H9 (cell line): ENCODE measurements at regions not wholly inside any gene's neighbourhood (a gene's known extent, or its start where the extent isn't known, plus 50 kb on each side); places are given as distances from the start of the nearest gene placed in this dataset.

Experiments used
- DNase-seq: peaks from one replicate; pipeline ENCODE4 v3.0.0-alpha.2; 2017
- H2AFZ ChIP-seq: one replicate; pipeline ENCODE4 v1.6.1; 2013; ENCODE audit warnings: mild to moderate bottlenecking, low read length, control low read depth, moderate library complexity
- H2AK5ac ChIP-seq: 2 replicates; pipeline ENCODE4 v1.6.1; 2013; ENCODE audit warnings: low read length, control low read depth, mixed read lengths; ENCODE audit not compliant: insufficient read length
- H2BK120ac ChIP-seq: one replicate; pipeline ENCODE4 v1.6.1; 2013; ENCODE audit warnings: low read depth, mild to moderate bottlenecking, low read length, control low read depth, inconsistent platforms; ENCODE audit not compliant: poor library complexity, severe bottlenecking
- H2BK12ac ChIP-seq: 2 replicates; pipeline ENCODE4 v1.6.1; 2013; ENCODE audit warnings: low read length, control low read depth, mixed read lengths, low read depth; ENCODE audit not compliant: insufficient read length
- H2BK15ac ChIP-seq: 2 replicates; pipeline ENCODE4 v1.6.1; 2013; ENCODE audit warnings: low read depth, low read length, control low read depth
- H2BK20ac ChIP-seq: one replicate; pipeline ENCODE4 v1.6.1; 2013; ENCODE audit warnings: low read depth, mild to moderate bottlenecking, low read length, control low read depth, inconsistent platforms; ENCODE audit not compliant: poor library complexity, severe bottlenecking
- H2BK5ac ChIP-seq: 2 replicates; pipeline ENCODE4 v1.6.1; 2013; ENCODE audit warnings: low read length, control low read depth, mixed read lengths; ENCODE audit not compliant: insufficient read length
- H3K14ac ChIP-seq: 2 replicates; pipeline ENCODE4 v1.6.1; 2013; ENCODE audit warnings: low read length, control low read depth; ENCODE audit not compliant: insufficient read depth
- H3K18ac ChIP-seq: 2 replicates; pipeline ENCODE4 v1.6.1; 2013; ENCODE audit warnings: low read depth, mild to moderate bottlenecking, mixed read lengths, low read length, control low read depth; ENCODE audit not compliant: insufficient read length
- H3K23ac ChIP-seq: 2 replicates; pipeline ENCODE4 v1.6.1; 2013; ENCODE audit warnings: low read length, control low read depth, mixed read lengths, low read depth; ENCODE audit not compliant: insufficient read length
- H3K23me2 ChIP-seq: 2 replicates; pipeline ENCODE4 v1.6.1; 2013; ENCODE audit warnings: low read depth, mild to moderate bottlenecking, mixed read lengths, low read length, control low read depth; ENCODE audit not compliant: insufficient read length, poor library complexity, severe bottlenecking
- H3K27ac ChIP-seq: 2 replicates; pipeline ENCODE4 v1.5.1; 2013; ENCODE audit warnings: low read length, control low read depth, mixed read lengths, low read depth; ENCODE audit not compliant: insufficient read length
- H3K27me3 ChIP-seq: 2 replicates; pipeline ENCODE4 v1.6.1; 2013; ENCODE audit warnings: low read length, control low read depth, inconsistent platforms; ENCODE audit not compliant: insufficient read depth
- H3K4ac ChIP-seq: 2 replicates; pipeline ENCODE4 v1.6.1; 2013; ENCODE audit warnings: low read depth, mild to moderate bottlenecking, control low read depth, inconsistent platforms, low read length, moderate library complexity
- H3K4me1 ChIP-seq: 2 replicates; pipeline ENCODE4 v1.6.1; 2013; ENCODE audit warnings: low read length, control low read depth, inconsistent platforms; ENCODE audit not compliant: insufficient read depth
- H3K4me2 ChIP-seq: 2 replicates; pipeline ENCODE4 v1.6.1; 2013; ENCODE audit warnings: low read length, control low read depth, mixed read lengths; ENCODE audit not compliant: insufficient read length, insufficient read depth
- H3K56ac ChIP-seq: 2 replicates; pipeline ENCODE4 v1.6.1; 2013; ENCODE audit warnings: low read depth, mild to moderate bottlenecking, mixed read lengths, low read length, control low read depth; ENCODE audit not compliant: insufficient read length
- H3K79me1 ChIP-seq: 2 replicates; pipeline ENCODE4 v1.6.1; 2013; ENCODE audit warnings: low read depth, mild to moderate bottlenecking, moderate library complexity, low read length, control low read depth, inconsistent platforms; ENCODE audit not compliant: insufficient read depth, poor library complexity, severe bottlenecking
- H3K79me2 ChIP-seq: 2 replicates; pipeline ENCODE4 v1.6.1; 2013; ENCODE audit warnings: low read length, control low read depth, inconsistent platforms; ENCODE audit not compliant: insufficient read depth
- H3K9ac ChIP-seq: 2 replicates; pipeline ENCODE4 v1.6.1; 2013; ENCODE audit warnings: low read length, control low read depth, mixed read lengths; ENCODE audit not compliant: insufficient read length; ENCODE audit errors: extremely low read depth
- H3K9me3 ChIP-seq: one replicate; pipeline ENCODE4 v1.6.1; 2013; ENCODE audit warnings: low read depth, low read length, inconsistent platforms; ENCODE audit not compliant: control insufficient read depth
- H3T11ph ChIP-seq: one replicate; pipeline ENCODE4 v1.6.1; 2013; ENCODE audit warnings: mild to moderate bottlenecking, low read length, control low read depth, inconsistent platforms
- H4K20me1 ChIP-seq: one replicate; pipeline ENCODE4 v1.6.1; 2013; ENCODE audit not compliant: control insufficient read depth, insufficient read length, insufficient read depth
- H4K5ac ChIP-seq: 2 replicates; pipeline ENCODE4 v1.6.1; 2013; ENCODE audit warnings: low read depth, mild to moderate bottlenecking, mixed read lengths, low read length, control low read depth; ENCODE audit not compliant: insufficient read length
- H4K8ac ChIP-seq: replicated peaks from 2 replicates; pipeline ENCODE4 v1.6.1; 2013; ENCODE audit warnings: low read length, control low read depth, mixed read lengths, low read depth; ENCODE audit not compliant: insufficient read length
- H4K91ac ChIP-seq: 2 replicates; pipeline ENCODE4 v1.6.1; 2013; ENCODE audit warnings: low read depth, mild to moderate bottlenecking, moderate library complexity, mixed read lengths, low read length, control low read depth; ENCODE audit not compliant: insufficient read length
- H3K27ac Mint-ChIP-seq, 3 experiments: 2 replicates in 2 of 3; 3 replicates in 1 of 3; pipeline ENCODE4 v1.8.0; 2020 to 2021; ENCODE audit warnings: mixed read lengths in 3 of 3, mild to moderate bottlenecking in 1 of 3, moderate library complexity in 1 of 3
- H3K27me3 Mint-ChIP-seq: 2 replicates; pipeline ENCODE4 v1.8.0; 2021; ENCODE audit warnings: low read depth, mild to moderate bottlenecking, moderate library complexity, mixed read lengths
- H3K36me3 Mint-ChIP-seq, 3 experiments: 2 replicates in 2 of 3; 3 replicates in 1 of 3; pipeline ENCODE4 v1.8.0; 2020 to 2021; ENCODE audit warnings: low read depth in 3 of 3, mixed read lengths in 3 of 3; ENCODE audit not compliant: insufficient read depth in 1 of 3
- H3K4me1 Mint-ChIP-seq, 2 experiments: 2 replicates each; pipeline ENCODE4 v1.8.0; 2020; ENCODE audit warnings: mixed read lengths in 2 of 2
- H3K4me3 Mint-ChIP-seq, 2 experiments: 2 replicates in 1 of 2; 3 replicates in 1 of 2; pipeline ENCODE4 v1.8.0; 2020 to 2021; ENCODE audit warnings: mild to moderate bottlenecking in 2 of 2, mixed read lengths in 2 of 2, moderate library complexity in 1 of 2
- H3K9me3 Mint-ChIP-seq, 2 experiments: 2 replicates in 1 of 2; 3 replicates in 1 of 2; pipeline ENCODE4 v1.8.0; 2020; ENCODE audit warnings: mild to moderate bottlenecking in 2 of 2, mixed read lengths in 2 of 2, moderate library complexity in 1 of 2
- WGBS: extraction: QIAGEN DNeasy Blood & Tissue Kit; methylation state at CpG from one replicate; pipeline ENCODE4 v1.1.7; 2013; ENCODE audit warnings: missing lambda C conversion rate, low lambda C conversion rate, mixed read lengths; ENCODE audit not compliant: insufficient read length; ENCODE audit errors: extremely low coverage; 5-methylcytosine and 5-hydroxymethylcytosine counted together
- TF ChIP-seq, protein P1 (sequence below): fragments of 200-600 bp; sonication (generic); conservative IDR thresholded peaks from 3 replicates; pipeline ENCODE4 v1.8.0; 2021; ENCODE audit warnings: antibody characterized with exemption, mild to moderate bottlenecking

DNA sequence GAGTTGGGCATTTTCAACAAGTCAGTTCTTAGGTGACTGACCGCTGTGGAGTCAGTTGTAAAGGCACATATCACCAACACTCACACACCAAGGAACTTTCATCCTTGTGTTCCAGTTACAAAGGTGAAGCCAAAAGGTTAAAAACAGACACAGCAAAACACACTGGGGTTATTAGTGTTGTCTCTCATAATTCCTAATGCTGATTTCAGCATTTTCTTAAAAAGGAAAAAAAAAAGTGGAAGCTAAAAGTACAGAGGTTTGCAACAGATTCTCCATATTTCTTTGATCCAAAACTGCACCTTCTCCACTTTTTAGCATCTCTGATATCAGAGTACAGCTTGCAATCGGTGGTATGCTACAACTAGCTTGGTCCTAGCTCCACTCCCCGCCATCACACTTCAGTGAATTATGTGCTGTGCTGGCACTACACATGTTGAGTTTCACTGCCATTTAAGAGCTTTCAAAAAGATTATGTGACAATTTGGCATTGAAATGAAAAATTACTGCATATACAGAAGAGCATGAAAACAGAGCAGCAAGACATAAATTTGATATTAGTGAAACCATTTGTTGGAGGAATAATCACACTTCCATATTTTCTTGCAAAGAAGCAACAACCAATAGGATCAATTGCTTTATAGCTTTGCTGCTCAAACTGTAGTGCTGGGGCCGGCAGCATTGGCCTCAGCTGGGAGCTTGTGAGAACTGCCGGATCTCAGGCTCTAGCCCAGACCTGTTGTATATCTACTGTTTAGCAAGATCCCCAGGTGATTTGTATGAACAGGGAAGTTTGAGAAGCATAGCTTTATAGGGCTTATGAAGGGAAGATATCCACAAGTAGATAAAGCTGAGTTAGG, 62.3 kb upstream of the DAPL1 start:
- Histone ChIP-seq H4K20me1 (no peaks in the 10 kb centered on the region), H2BK20ac (no peak overlapping the region), H3K14ac (no peak overlapping the region), H3K23me2 (no peaks in the 10 kb centered on the region), H4K5ac (no peak overlapping the region), H3K18ac (no peak overlapping the region), H3T11ph (no peak overlapping the region), H3K27me3 (no peaks in the 10 kb centered on the region), H3K23ac (no peak overlapping the region), H2BK15ac (no peak overlapping the region), H3K9ac (no peak overlapping the region), H3K4ac (no peak overlapping the region), H3K9me3 (no peaks in the 10 kb centered on the region), H2BK12ac (no peak overlapping the region), H3K79me1 (no peaks in the 10 kb centered on the region), H3K27ac (no peak overlapping the region), H2AK5ac (no peak overlapping the region), H2AFZ (no peak overlapping the region), H4K8ac (no peak overlapping the region), H3K56ac (no peak overlapping the region), H3K4me1 (no peaks in the 10 kb centered on the region), H2BK5ac (no peak overlapping the region), H2BK120ac (no peak overlapping the region), H4K91ac (no peak overlapping the region), H3K79me2 (no peaks in the 10 kb centered on the region), H3K4me2 (no peak overlapping the region)
- DNase-seq = no peak
- Mint-ChIP-seq H3K4me1 (peaks cover 0 to 8% of the 10 kb centered on the region in 2 experiments; a peak in 3 of 4 replicates), H3K27ac (no peak overlapping the region; a peak in 2 of 7 replicates), H3K36me3 (no peaks in the 10 kb centered on the region), H3K9me3 (no peaks in the 10 kb centered on the region), H3K27me3 (no peaks in the 10 kb centered on the region), H3K4me3 (no peak overlapping the region)
- WGBS = no CpG with 5 or more reads among the region's 5 CpGs
- TF ChIP-seq, protein P1, sequence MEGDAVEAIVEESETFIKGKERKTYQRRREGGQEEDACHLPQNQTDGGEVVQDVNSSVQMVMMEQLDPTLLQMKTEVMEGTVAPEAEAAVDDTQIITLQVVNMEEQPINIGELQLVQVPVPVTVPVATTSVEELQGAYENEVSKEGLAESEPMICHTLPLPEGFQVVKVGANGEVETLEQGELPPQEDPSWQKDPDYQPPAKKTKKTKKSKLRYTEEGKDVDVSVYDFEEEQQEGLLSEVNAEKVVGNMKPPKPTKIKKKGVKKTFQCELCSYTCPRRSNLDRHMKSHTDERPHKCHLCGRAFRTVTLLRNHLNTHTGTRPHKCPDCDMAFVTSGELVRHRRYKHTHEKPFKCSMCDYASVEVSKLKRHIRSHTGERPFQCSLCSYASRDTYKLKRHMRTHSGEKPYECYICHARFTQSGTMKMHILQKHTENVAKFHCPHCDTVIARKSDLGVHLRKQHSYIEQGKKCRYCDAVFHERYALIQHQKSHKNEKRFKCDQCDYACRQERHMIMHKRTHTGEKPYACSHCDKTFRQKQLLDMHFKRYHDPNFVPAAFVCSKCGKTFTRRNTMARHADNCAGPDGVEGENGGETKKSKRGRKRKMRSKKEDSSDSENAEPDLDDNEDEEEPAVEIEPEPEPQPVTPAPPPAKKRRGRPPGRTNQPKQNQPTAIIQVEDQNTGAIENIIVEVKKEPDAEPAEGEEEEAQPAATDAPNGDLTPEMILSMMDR = no peak
